ENCODE measurements at regions not wholly inside any gene's neighbourhood (a gene's known extent, or its start where the extent isn't known, plus 50 kb on each side); places are given as distances from the start of the nearest gene placed in this dataset.

DNA sequence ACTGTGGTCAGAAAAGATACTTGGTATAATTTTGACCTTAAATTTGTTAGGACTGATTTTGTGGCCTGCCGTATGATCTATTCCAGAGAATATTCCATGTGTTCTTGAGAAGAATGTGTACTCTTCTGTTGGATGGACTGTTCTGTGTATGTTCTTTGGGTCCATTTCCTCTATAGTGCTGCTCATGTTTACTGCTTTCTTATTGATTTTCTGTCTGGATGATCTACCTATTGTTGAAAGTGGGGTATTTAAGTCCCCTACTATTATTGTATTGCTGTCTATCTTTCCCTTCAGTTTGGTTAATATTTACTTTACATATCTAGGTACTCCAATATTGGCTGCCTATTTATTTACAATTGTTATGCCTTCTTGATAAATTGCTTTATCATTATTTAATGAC, 298.4 kb downstream of the BCKDHB start (continued):
- TF ChIP-seq ATF2 (CRISPR knock-in tag; IDR thresholded peaks at IDR 0.05; ENCODE audit: borderline replicate concordance, low read depth) = no peak
- TF ChIP-seq, protein P1, sequence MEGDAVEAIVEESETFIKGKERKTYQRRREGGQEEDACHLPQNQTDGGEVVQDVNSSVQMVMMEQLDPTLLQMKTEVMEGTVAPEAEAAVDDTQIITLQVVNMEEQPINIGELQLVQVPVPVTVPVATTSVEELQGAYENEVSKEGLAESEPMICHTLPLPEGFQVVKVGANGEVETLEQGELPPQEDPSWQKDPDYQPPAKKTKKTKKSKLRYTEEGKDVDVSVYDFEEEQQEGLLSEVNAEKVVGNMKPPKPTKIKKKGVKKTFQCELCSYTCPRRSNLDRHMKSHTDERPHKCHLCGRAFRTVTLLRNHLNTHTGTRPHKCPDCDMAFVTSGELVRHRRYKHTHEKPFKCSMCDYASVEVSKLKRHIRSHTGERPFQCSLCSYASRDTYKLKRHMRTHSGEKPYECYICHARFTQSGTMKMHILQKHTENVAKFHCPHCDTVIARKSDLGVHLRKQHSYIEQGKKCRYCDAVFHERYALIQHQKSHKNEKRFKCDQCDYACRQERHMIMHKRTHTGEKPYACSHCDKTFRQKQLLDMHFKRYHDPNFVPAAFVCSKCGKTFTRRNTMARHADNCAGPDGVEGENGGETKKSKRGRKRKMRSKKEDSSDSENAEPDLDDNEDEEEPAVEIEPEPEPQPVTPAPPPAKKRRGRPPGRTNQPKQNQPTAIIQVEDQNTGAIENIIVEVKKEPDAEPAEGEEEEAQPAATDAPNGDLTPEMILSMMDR (IDR thresholded peaks at IDR 0.05) = no peak
- no peak for TF ChIP-seq TEAD4 (CRISPR knock-in tag; IDR thresholded peaks at IDR 0.05)
- TF ChIP-seq, protein P2, sequence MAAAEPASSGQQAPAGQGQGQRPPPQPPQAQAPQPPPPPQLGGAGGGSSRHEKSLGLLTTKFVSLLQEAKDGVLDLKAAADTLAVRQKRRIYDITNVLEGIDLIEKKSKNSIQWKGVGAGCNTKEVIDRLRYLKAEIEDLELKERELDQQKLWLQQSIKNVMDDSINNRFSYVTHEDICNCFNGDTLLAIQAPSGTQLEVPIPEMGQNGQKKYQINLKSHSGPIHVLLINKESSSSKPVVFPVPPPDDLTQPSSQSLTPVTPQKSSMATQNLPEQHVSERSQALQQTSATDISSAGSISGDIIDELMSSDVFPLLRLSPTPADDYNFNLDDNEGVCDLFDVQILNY (CRISPR knock-in tag; IDR thresholded peaks at IDR 0.05) = no peak
- no peak for TF ChIP-seq ZNF263 (CRISPR knock-in tag; IDR thresholded peaks at IDR 0.05; ENCODE audit: low read depth)
- no peak for TF ChIP-seq TP53 (CRISPR knock-in tag; IDR thresholded peaks at IDR 0.05)
- no peak for TF ChIP-seq CBFB (CRISPR knock-in tag; IDR thresholded peaks at IDR 0.05; ENCODE audit: low read depth)
- TF ChIP-seq SP1 (CRISPR knock-in tag; conservative IDR thresholded peaks at IDR 0.05) = no peak

DNA sequence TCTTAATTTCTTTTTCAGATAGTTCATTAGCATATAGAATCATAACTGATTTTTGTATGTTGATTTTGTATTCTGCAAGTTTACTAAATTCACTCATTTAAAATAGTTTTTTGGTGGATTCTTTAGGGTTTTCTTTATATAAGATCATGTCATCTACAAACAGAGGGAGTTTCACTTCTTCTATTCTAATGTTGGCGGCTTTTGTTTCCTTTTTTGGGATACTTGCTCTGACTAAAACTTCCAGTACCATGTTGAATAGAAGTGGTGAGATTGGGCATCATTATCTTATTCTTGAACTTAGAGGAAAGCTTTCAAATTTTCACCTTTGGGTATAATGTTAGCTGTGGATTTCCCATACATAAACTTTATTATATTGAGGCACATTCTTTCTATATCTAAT, 296.9 kb downstream of the BCKDHB start:
- DNase-seq (ENCODE audit: low spot score) = no peak
- H3K9me3 Mint-ChIP-seq = peaks cover 37% of the 10 kb centered on the region

More for the DNA sequence above, 296.9 kb downstream of the BCKDHB start:
- ChIA-PET POLR2A (no interaction called here), CTCF (no interaction called here)
- H3K4me3 Mint-ChIP-seq = no peak overlapping the region
- H3K27me3 Mint-ChIP-seq (ENCODE audit: low read depth) = no peaks in the 10 kb centered on the region
- H3K27ac Mint-ChIP-seq = no peak overlapping the region
- H3K36me3 Mint-ChIP-seq = peaks cover 9% of the 10 kb centered on the region
- ATAC-seq = no peak
- TF ChIP-seq, protein P3, sequence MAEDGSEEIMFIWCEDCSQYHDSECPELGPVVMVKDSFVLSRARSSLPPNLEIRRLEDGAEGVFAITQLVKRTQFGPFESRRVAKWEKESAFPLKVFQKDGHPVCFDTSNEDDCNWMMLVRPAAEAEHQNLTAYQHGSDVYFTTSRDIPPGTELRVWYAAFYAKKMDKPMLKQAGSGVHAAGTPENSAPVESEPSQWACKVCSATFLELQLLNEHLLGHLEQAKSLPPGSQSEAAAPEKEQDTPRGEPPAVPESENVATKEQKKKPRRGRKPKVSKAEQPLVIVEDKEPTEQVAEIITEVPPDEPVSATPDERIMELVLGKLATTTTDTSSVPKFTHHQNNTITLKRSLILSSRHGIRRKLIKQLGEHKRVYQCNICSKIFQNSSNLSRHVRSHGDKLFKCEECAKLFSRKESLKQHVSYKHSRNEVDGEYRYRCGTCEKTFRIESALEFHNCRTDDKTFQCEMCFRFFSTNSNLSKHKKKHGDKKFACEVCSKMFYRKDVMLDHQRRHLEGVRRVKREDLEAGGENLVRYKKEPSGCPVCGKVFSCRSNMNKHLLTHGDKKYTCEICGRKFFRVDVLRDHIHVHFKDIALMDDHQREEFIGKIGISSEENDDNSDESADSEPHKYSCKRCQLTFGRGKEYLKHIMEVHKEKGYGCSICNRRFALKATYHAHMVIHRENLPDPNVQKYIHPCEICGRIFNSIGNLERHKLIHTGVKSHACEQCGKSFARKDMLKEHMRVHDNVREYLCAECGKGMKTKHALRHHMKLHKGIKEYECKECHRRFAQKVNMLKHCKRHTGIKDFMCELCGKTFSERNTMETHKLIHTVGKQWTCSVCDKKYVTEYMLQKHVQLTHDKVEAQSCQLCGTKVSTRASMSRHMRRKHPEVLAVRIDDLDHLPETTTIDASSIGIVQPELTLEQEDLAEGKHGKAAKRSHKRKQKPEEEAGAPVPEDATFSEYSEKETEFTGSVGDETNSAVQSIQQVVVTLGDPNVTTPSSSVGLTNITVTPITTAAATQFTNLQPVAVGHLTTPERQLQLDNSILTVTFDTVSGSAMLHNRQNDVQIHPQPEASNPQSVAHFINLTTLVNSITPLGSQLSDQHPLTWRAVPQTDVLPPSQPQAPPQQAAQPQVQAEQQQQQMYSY (CRISPR knock-in tag; IDR thresholded peaks at IDR 0.05) = no peak
- TF ChIP-seq, protein P4, sequence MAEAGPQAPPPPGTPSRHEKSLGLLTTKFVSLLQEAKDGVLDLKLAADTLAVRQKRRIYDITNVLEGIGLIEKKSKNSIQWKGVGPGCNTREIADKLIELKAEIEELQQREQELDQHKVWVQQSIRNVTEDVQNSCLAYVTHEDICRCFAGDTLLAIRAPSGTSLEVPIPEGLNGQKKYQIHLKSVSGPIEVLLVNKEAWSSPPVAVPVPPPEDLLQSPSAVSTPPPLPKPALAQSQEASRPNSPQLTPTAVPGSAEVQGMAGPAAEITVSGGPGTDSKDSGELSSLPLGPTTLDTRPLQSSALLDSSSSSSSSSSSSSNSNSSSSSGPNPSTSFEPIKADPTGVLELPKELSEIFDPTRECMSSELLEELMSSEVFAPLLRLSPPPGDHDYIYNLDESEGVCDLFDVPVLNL (CRISPR knock-in tag; IDR thresholded peaks at IDR 0.05; ENCODE audit: borderline replicate concordance, low read depth) = no peak
- TF ChIP-seq RELA (CRISPR knock-in tag; IDR thresholded peaks at IDR 0.05; ENCODE audit: borderline replicate concordance) = no peak
- TF ChIP-seq TP53 (CRISPR knock-in tag; IDR thresholded peaks at IDR 0.05) = no peak
- no peak for TF ChIP-seq CREB1 (CRISPR knock-in tag; IDR thresholded peaks at IDR 0.05)
- no peak for TF ChIP-seq MXD4 (CRISPR knock-in tag; IDR thresholded peaks at IDR 0.05; ENCODE audit: borderline replicate concordance)
- TF ChIP-seq, protein P5, sequence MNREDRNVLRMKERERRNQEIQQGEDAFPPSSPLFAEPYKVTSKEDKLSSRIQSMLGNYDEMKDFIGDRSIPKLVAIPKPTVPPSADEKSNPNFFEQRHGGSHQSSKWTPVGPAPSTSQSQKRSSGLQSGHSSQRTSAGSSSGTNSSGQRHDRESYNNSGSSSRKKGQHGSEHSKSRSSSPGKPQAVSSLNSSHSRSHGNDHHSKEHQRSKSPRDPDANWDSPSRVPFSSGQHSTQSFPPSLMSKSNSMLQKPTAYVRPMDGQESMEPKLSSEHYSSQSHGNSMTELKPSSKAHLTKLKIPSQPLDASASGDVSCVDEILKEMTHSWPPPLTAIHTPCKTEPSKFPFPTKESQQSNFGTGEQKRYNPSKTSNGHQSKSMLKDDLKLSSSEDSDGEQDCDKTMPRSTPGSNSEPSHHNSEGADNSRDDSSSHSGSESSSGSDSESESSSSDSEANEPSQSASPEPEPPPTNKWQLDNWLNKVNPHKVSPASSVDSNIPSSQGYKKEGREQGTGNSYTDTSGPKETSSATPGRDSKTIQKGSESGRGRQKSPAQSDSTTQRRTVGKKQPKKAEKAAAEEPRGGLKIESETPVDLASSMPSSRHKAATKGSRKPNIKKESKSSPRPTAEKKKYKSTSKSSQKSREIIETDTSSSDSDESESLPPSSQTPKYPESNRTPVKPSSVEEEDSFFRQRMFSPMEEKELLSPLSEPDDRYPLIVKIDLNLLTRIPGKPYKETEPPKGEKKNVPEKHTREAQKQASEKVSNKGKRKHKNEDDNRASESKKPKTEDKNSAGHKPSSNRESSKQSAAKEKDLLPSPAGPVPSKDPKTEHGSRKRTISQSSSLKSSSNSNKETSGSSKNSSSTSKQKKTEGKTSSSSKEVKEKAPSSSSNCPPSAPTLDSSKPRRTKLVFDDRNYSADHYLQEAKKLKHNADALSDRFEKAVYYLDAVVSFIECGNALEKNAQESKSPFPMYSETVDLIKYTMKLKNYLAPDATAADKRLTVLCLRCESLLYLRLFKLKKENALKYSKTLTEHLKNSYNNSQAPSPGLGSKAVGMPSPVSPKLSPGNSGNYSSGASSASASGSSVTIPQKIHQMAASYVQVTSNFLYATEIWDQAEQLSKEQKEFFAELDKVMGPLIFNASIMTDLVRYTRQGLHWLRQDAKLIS (CRISPR knock-in tag; IDR thresholded peaks at IDR 0.05; ENCODE audit: borderline replicate concordance) = no peak
- H3K4me1 Mint-ChIP-seq = no peaks in the 10 kb centered on the region

Data from WTC11 (cell line).